ENCODE measurements at regions not wholly inside any gene's neighbourhood (a gene's known extent, or its start where the extent isn't known, plus 50 kb on each side); places are given as distances from the start of the nearest gene placed in this dataset.

DNA sequence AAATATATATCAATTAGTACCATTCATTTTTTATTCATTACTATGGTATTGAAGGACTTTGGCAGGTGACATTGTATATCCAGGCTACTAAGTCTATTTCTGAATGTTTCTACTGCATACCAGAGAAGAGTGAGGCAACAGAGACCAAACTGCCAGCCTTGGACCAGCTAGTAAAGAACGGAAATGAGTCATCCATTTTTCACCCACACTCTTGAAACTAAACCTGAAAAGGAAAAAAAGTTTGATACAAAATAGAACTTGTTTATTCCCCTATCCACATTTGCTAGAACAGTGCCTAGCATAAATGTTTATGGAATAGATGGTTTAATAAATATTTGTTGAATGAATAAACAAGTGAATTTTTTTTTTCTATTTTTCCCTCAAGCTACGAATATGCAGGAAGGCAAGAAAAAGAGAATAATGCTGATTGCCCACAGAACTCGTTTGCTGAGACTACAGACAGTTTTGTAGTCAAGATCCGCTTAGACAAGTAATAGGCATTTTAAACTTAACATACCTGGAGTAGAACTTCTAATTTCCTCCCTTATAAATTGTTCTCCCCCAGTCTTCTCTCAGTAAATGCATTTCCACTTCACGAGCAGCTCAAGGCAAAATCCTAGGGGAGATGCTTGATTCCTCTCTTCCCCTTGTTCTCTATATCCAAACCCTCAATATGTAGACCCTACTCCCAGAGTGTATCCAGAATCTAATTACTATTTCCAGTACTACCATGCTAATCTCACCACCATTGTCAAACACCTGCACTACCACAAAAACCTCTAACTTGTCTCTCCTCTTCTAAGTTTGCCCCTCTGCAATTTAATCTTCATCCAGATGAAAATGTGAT lies 146.2 kb upstream of the RASA1 start:
- intact Hi-C loops (cut with micrococcal nuclease) = loop anchor here (5.0 kb wide), 1 partner anchor 271 kb away; no protein-coding TSS in a partner anchor
- Histone ChIP-seq H4K8ac (ENCODE audit: low read depth in 2 of 2, low read length in 2 of 2) (peak overlapping the region; percentile 28 to 79), H3K36me3 (ENCODE audit: control insufficient read depth, insufficient read depth, low read length) (no peaks in the 10 kb centered on the region), H3K79me1 (ENCODE audit: low read depth in 1 of 2, low read length in 2 of 2) (peaks cover 0 to 7% of the 10 kb centered on the region in 2 experiments; a peak in 3 of 4 replicates), H3K27me3 (ENCODE audit: control insufficient read depth, insufficient read depth, low read length) (no peaks in the 10 kb centered on the region), H4K91ac (ENCODE audit: insufficient read depth, low read depth, low read length) (peak overlapping the region; percentile 73), H3K18ac (ENCODE audit: low read depth, low read length) (peak overlapping the region; percentile 82; the same call in 1 of the 2 replicates), H4K5ac (ENCODE audit: low read depth, low read length) (peak overlapping the region; percentile 51; the same call in 1 of the 2 replicates), H3K4me1 (ENCODE audit: control insufficient read depth, insufficient read depth, low read length) (peaks cover 11% of the 10 kb centered on the region; the same call in 1 of the 2 replicates), H2BK20ac (ENCODE audit: low read depth, low read length) (peak overlapping the region; percentile 95), H3K4me2 (ENCODE audit: low read depth, low read length) (peak overlapping the region; percentile 25; the same call in 1 of the 2 replicates), H2BK15ac (ENCODE audit: low read depth, low read length) (peak overlapping the region; percentile 92; the same call in 2 of the 3 replicates), H3K56ac (ENCODE audit: extremely low read depth, insufficient read depth, low read length) (peak overlapping the region; percentile 81), H2BK5ac (ENCODE audit: low read depth, low read length, poor library complexity, severe bottlenecking) (peak overlapping the region; percentile 88), H3K4me3 (ENCODE audit: insufficient read depth, low read depth, low read length) (no peak overlapping the region), H3K9me1 (ENCODE audit: insufficient read depth, low read length) (peaks cover 10% of the 10 kb centered on the region; the same call in 1 of the 2 replicates), H3K27ac (ENCODE audit: insufficient read depth, low read length) (peak overlapping the region; percentile 13; the same call in 1 of the 2 replicates), H2AK9ac (replicated peaks; ENCODE audit: low read depth, low read length, poor library complexity) (no peak overlapping the region), H4K20me1 (ENCODE audit: insufficient read depth, low read length) (no peaks in the 10 kb centered on the region), H3K9me3 (ENCODE audit: control insufficient read depth, insufficient read depth, low read length) (no peaks in the 10 kb centered on the region), H3K9ac (ENCODE audit: low read depth, low read length) (no peak overlapping the region), H3K14ac (replicated peaks; ENCODE audit: low read depth, low read length) (peak overlapping the region; percentile 26), H2AK5ac (ENCODE audit: low read depth, low read length) (peak overlapping the region; percentile 24; the same call in 1 of the 2 replicates), H3K4ac (ENCODE audit: low read depth, low read length) (peak overlapping the region; percentile 89; the same call in 1 of the 2 replicates), H3K23ac (ENCODE audit: low read depth, low read length) (peak overlapping the region; percentile 79; the same call in 1 of the 2 replicates), H2AFZ (replicated peaks; ENCODE audit: low read length, poor library complexity) (no peak overlapping the region), H2BK120ac (ENCODE audit: low read depth, low read length) (peak overlapping the region; percentile 94)
- no TSS peak for BruUV-seq (replicated peaks)
- TF ChIP-seq FOS (IDR thresholded peaks at IDR 0.05; ENCODE audit: low read depth, low read length) (peak; percentile 91), CHD1 (IDR thresholded peaks at IDR 0.05; ENCODE audit: low read depth, low read length) (no peak), NFE2L2 (IDR thresholded peaks at IDR 0.05; ENCODE audit: low read depth, low read length) (no peak), CEBPB (IDR thresholded peaks at IDR 0.05; ENCODE audit: low read depth, low read length) (peak; percentile 95), RCOR1 (IDR thresholded peaks at IDR 0.05; ENCODE audit: insufficient replicate concordance, low read length) (peak; percentile 52), MXI1 (IDR thresholded peaks at IDR 0.05; ENCODE audit: borderline replicate concordance, low read depth, low read length) (no peak), SMC3 (IDR thresholded peaks at IDR 0.05; ENCODE audit: low read depth, low read length) (no peak), BHLHE40 (IDR thresholded peaks at IDR 0.05; ENCODE audit: low read depth, low read length) (peak; percentile 42; the same call in 1 of the 2 replicates), MAFK (IDR thresholded peaks at IDR 0.05; ENCODE audit: low read depth, low read length) (no peak; the same call in 1 of the 2 replicates), RFX5 (IDR thresholded peaks at IDR 0.05; ENCODE audit: low read depth, low read length) (no peak), POLR2A (IDR thresholded peaks at IDR 0.05; ENCODE audit: low read depth, low read length) (no peak)
- TF ChIP-seq, protein P1, sequence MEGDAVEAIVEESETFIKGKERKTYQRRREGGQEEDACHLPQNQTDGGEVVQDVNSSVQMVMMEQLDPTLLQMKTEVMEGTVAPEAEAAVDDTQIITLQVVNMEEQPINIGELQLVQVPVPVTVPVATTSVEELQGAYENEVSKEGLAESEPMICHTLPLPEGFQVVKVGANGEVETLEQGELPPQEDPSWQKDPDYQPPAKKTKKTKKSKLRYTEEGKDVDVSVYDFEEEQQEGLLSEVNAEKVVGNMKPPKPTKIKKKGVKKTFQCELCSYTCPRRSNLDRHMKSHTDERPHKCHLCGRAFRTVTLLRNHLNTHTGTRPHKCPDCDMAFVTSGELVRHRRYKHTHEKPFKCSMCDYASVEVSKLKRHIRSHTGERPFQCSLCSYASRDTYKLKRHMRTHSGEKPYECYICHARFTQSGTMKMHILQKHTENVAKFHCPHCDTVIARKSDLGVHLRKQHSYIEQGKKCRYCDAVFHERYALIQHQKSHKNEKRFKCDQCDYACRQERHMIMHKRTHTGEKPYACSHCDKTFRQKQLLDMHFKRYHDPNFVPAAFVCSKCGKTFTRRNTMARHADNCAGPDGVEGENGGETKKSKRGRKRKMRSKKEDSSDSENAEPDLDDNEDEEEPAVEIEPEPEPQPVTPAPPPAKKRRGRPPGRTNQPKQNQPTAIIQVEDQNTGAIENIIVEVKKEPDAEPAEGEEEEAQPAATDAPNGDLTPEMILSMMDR (conservative IDR thresholded peaks at IDR 0.05; ENCODE audit: low read depth, low read length) = no peak
- TF ChIP-seq, protein P2, sequence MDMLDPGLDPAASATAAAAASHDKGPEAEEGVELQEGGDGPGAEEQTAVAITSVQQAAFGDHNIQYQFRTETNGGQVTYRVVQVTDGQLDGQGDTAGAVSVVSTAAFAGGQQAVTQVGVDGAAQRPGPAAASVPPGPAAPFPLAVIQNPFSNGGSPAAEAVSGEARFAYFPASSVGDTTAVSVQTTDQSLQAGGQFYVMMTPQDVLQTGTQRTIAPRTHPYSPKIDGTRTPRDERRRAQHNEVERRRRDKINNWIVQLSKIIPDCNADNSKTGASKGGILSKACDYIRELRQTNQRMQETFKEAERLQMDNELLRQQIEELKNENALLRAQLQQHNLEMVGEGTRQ (IDR thresholded peaks at IDR 0.05; ENCODE audit: low read depth, low read length) = no peak
- DNase-seq = peak; percentile 91
- ChIA-PET CTCF (interaction anchor here (1.0 kb wide), 1 partner anchor 195 kb away, joined by 6 read pairs; no protein-coding TSS in a partner anchor), POLR2A (ENCODE audit: unreplicated experiment) (no interaction called here)
- peak; percentile 83 for ATAC-seq (ENCODE audit: low read depth)
- dilution Hi-C loops (cut with HindIII; ENCODE audit: low sequenced_read_pairs, unreplicated experiment) = no loop called here
- WGBS, 2 experiments (ENCODE audit: extremely low coverage in 2 of 2, insufficient read length in 1 of 2) = 82% methylated on average over 1 of the region's 5 CpGs; no CpG with 5 or more reads in 1 of the 2 experiments
- in situ Hi-C loops (cut with MboI; ENCODE audit: low sequenced_read_pairs) = no loop called here
